ENCODE measurements at regions not wholly inside any gene's neighbourhood (a gene's known extent, or its start where the extent isn't known, plus 50 kb on each side); places are given as distances from the start of the nearest gene placed in this dataset.

GRCh38 chr3:95327478-95327877 is 1264.6 kb downstream of the NSUN3 start:
- no peaks in the 10 kb centered on the region for H4K20me1 ChIP-seq (replicated peaks; ENCODE audit: control insufficient read depth, insufficient read depth, low read length)
- TF ChIP-seq AFF4 (CRISPR knock-in tag; IDR thresholded peaks at IDR 0.05) (no peak), NRF1 (conservative IDR thresholded peaks at IDR 0.05 in 1 of 2, IDR thresholded peaks at IDR 0.05 in 1 of 2) (no peak), NFIX (CRISPR knock-in tag; IDR thresholded peaks at IDR 0.05; ENCODE audit: low read depth) (no peak), TCF3 (CRISPR knock-in tag; IDR thresholded peaks at IDR 0.05) (no peak), ZNF12 (CRISPR knock-in tag; IDR thresholded peaks at IDR 0.05) (no peak), CTBP1 (IDR thresholded peaks at IDR 0.05; ENCODE audit: borderline replicate concordance) (no peak), FIP1L1 (IDR thresholded peaks at IDR 0.05; ENCODE audit: low read depth, low read length, poor library complexity, severe bottlenecking) (no peak)
- WGBS (ENCODE audit: insufficient coverage, low coverage, missing lambda C conversion rate) = 0% methylated on average over 2 of the region's 2 CpGs
- in situ Hi-C loops (cut with MboI) = no loop called here
- no peaks in the 10 kb centered on the region for H3K27me3 ChIP-seq (ENCODE audit: control insufficient read depth in 2 of 2, insufficient read depth in 2 of 2, low read length in 2 of 2)
- BruUV-seq (replicated peaks) = no TSS peak
- no peak overlapping the region for H3K4me2 ChIP-seq (ENCODE audit: insufficient read depth, low read length)
- H3K79me2 ChIP-seq (ENCODE audit: control insufficient read depth, insufficient read depth, low read length) = no peaks in the 10 kb centered on the region
- intact Hi-C loops (cut with micrococcal nuclease) = no loop called here
- H2AFZ ChIP-seq (ENCODE audit: low read depth, low read length) = no peak overlapping the region
- DNase-seq (ENCODE audit: extremely low read depth in 1 of 4, low spot score in 3 of 4) = no peak
- no peak overlapping the region for H3K4me3 ChIP-seq
- H3K9me1 ChIP-seq (ENCODE audit: control insufficient read depth, insufficient read depth, low read length) = no peaks in the 10 kb centered on the region
- no peaks in the 10 kb centered on the region for H3K4me1 ChIP-seq (replicated peaks in 1 of 2; ENCODE audit: control insufficient read depth in 2 of 2, insufficient read depth in 2 of 2, low read length in 2 of 2)
- no peak for ATAC-seq
- ChIA-PET CTCF (ENCODE audit: low intra/inter-chr PET ratio) (no interaction called here), POLR2A (no interaction called here)
- H3K9me3 ChIP-seq (replicated peaks; ENCODE audit: control insufficient read depth, insufficient read depth, low read depth, low read length) = no peaks in the 10 kb centered on the region
- no peak overlapping the region for H3K27ac ChIP-seq (ENCODE audit: extremely low read depth, low read depth, low read length)
- no peaks in the 10 kb centered on the region for H3K36me3 ChIP-seq (ENCODE audit: control insufficient read depth, insufficient read depth, low read length)
- FAIRE-seq = no peak
- H3K9ac ChIP-seq (ENCODE audit: insufficient read depth in 1 of 2, low read depth in 2 of 2, low read length in 2 of 2) = no peak overlapping the region

All from K562 (cell line).